ENCODE measurements at regions not wholly inside any gene's neighbourhood (a gene's known extent, or its start where the extent isn't known, plus 50 kb on each side); places are given as distances from the start of the nearest gene placed in this dataset.

GRCh38 chr20:55116598-55116997 lies 641.2 kb downstream of the DOK5 start:
- no peaks in the 10 kb centered on the region for H3F3A ChIP-seq (ENCODE audit: low read depth)
- H4K20me1 ChIP-seq (ENCODE audit: insufficient read depth, low read length, poor library complexity, severe bottlenecking) = no peaks in the 10 kb centered on the region
- no peaks in the 10 kb centered on the region for H3K4me1 ChIP-seq (ENCODE audit: insufficient read depth, low read length, poor library complexity, severe bottlenecking)
- TF ChIP-seq CTCF (conservative IDR thresholded peaks at IDR 0.05; ENCODE audit: low read length) (no peak), EZH2phosphoT487 (IDR thresholded peaks at IDR 0.05; ENCODE audit: borderline replicate concordance) (no peak)
- H3K36me3 ChIP-seq (ENCODE audit: insufficient read depth, low read length) = no peaks in the 10 kb centered on the region
- H3K27me3 ChIP-seq (ENCODE audit: insufficient read depth, low read length, poor library complexity, severe bottlenecking) = no peaks in the 10 kb centered on the region
- H3K4me3 ChIP-seq (ENCODE audit: low read length, poor library complexity, severe bottlenecking) = no peak overlapping the region
- no peaks in the 10 kb centered on the region for H3K9me3 ChIP-seq (ENCODE audit: insufficient read depth, low read depth, low read length)
- H3K9me2 ChIP-seq (replicated peaks; ENCODE audit: low read depth, low read length) = no peaks in the 10 kb centered on the region
- H3K79me2 ChIP-seq (ENCODE audit: insufficient read depth, low read length) = no peaks in the 10 kb centered on the region
- H2AFZ ChIP-seq (ENCODE audit: low read length) = no peak overlapping the region; the same call in 1 of the 2 replicates
- H3K4me2 ChIP-seq (ENCODE audit: low read depth, low read length, poor library complexity, severe bottlenecking) = no peak overlapping the region
- H3K9ac ChIP-seq (ENCODE audit: low read depth, low read length, poor library complexity, severe bottlenecking) = no peak overlapping the region

GRCh38 chr20:55103188-55103587 lies 627.8 kb downstream of the DOK5 start:
- Histone ChIP-seq H3K4me2 (ENCODE audit: low read depth, low read length, poor library complexity, severe bottlenecking) (no peak overlapping the region), H3K4me3 (ENCODE audit: low read length, poor library complexity, severe bottlenecking) (no peak overlapping the region), H3K27me3 (ENCODE audit: insufficient read depth, low read length, poor library complexity, severe bottlenecking) (no peaks in the 10 kb centered on the region), H2AFZ (ENCODE audit: low read length) (no peak overlapping the region), H3K9me3 (ENCODE audit: insufficient read depth, low read depth, low read length) (no peaks in the 10 kb centered on the region), H3K9ac (ENCODE audit: low read depth, low read length, poor library complexity, severe bottlenecking) (no peak overlapping the region), H3K9me2 (replicated peaks; ENCODE audit: low read depth, low read length) (no peaks in the 10 kb centered on the region), H4K20me1 (ENCODE audit: insufficient read depth, low read length, poor library complexity, severe bottlenecking) (no peaks in the 10 kb centered on the region), H3F3A (ENCODE audit: low read depth) (no peaks in the 10 kb centered on the region), H3K36me3 (ENCODE audit: insufficient read depth, low read length) (no peaks in the 10 kb centered on the region), H3K4me1 (ENCODE audit: insufficient read depth, low read length, poor library complexity, severe bottlenecking) (no peaks in the 10 kb centered on the region), H3K79me2 (ENCODE audit: insufficient read depth, low read length) (no peaks in the 10 kb centered on the region)
- no peak for TF ChIP-seq EZH2phosphoT487 (IDR thresholded peaks at IDR 0.05; ENCODE audit: borderline replicate concordance)
- TF ChIP-seq CTCF (conservative IDR thresholded peaks at IDR 0.05; ENCODE audit: low read length) = no peak

- Histone ChIP-seq H3K36me3 (ENCODE audit: insufficient read depth, low read length) (no peaks in the 10 kb centered on the region), H3K27me3 (ENCODE audit: insufficient read depth, low read length, poor library complexity, severe bottlenecking) (no peaks in the 10 kb centered on the region), H3K9ac (ENCODE audit: low read depth, low read length, poor library complexity, severe bottlenecking) (no peak overlapping the region), H3K9me3 (ENCODE audit: insufficient read depth, low read depth, low read length) (no peaks in the 10 kb centered on the region), H3F3A (ENCODE audit: low read depth) (no peaks in the 10 kb centered on the region), H3K9me2 (replicated peaks; ENCODE audit: low read depth, low read length) (no peaks in the 10 kb centered on the region), H4K20me1 (ENCODE audit: insufficient read depth, low read length, poor library complexity, severe bottlenecking) (no peaks in the 10 kb centered on the region), H3K79me2 (ENCODE audit: insufficient read depth, low read length) (no peaks in the 10 kb centered on the region), H3K4me3 (ENCODE audit: low read length, poor library complexity, severe bottlenecking) (no peak overlapping the region), H3K4me2 (ENCODE audit: low read depth, low read length, poor library complexity, severe bottlenecking) (no peak overlapping the region), H2AFZ (ENCODE audit: low read length) (no peak overlapping the region), H3K4me1 (ENCODE audit: insufficient read depth, low read length, poor library complexity, severe bottlenecking) (no peaks in the 10 kb centered on the region)
- TF ChIP-seq CTCF (conservative IDR thresholded peaks at IDR 0.05; ENCODE audit: low read length) (no peak), EZH2phosphoT487 (IDR thresholded peaks at IDR 0.05; ENCODE audit: borderline replicate concordance) (no peak)
Measured at GRCh38 chr20:55099251-55099650, 623.9 kb downstream of the DOK5 start.
